ENCODE measurements at regions not wholly inside any gene's neighbourhood (a gene's known extent, or its start where the extent isn't known, plus 50 kb on each side); places are given as distances from the start of the nearest gene placed in this dataset.

DNA sequence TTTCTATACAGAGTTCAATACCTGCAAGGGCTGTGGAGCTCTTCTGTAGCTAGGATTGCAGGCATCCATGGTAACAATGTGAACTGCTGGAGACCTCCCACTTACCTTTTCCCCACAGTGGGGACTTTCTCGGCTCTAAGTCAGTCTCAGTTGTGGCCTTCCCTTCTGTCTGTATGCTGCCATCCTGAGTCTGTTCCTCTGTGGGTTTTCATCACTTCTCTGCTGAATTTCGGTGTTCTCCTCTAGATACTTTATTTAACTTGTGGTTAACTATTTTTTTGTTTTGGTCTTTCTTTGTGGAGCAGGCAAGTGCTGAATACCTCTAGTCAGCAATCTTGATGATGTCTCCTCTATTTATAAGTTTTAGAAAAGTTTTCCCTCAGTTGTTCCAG lies 647.2 kb upstream of the CDH2 start:
- DNase-seq: no peak
- intact Hi-C loops (cut with micrococcal nuclease): no loop called here
- Histone ChIP-seq H3K4me1 (no peaks in the 10 kb centered on the region), H3K36me3 (no peaks in the 10 kb centered on the region), H3K9me3 (replicated peaks) (peaks cover 24% of the 10 kb centered on the region), H3K27me3 (ENCODE audit: low read depth) (no peaks in the 10 kb centered on the region), H3K27ac (replicated peaks) (no peak overlapping the region), H3K4me3 (no peak overlapping the region)
- no peak for TF ChIP-seq CTCF (IDR thresholded peaks at IDR 0.05; ENCODE audit: borderline replicate concordance)

- no peak for DNase-seq
- Histone ChIP-seq H3K27ac (replicated peaks) (no peak overlapping the region), H3K4me1 (no peaks in the 10 kb centered on the region), H3K27me3 (ENCODE audit: low read depth) (no peaks in the 10 kb centered on the region), H3K4me3 (no peak overlapping the region), H3K9me3 (replicated peaks) (peaks cover 24% of the 10 kb centered on the region), H3K36me3 (no peaks in the 10 kb centered on the region)
- intact Hi-C loops (cut with micrococcal nuclease): no loop called here
- TF ChIP-seq CTCF (IDR thresholded peaks at IDR 0.05; ENCODE audit: borderline replicate concordance): no peak
Observed at GRCh38 chr18:28823506-28824182, 646.7 kb upstream of the CDH2 start.

DNA sequence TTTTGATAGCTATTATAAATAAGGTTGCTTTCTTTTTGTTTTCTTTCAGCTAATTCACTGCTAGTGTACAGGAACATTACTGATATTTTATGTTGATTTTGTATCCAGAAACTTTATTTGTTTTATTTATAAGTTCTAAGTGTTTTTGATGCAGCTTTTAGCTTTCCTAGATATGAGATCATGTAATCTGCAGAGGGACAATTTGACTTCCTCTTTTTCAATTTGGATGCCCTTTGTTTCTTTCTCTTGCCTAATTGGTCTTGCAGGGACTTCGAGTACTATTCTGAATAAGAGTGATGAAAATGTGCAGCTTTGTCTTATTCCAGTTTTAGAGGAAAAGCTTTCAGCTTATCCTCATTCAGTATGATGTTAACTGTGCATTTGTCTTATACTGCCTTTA lies 643.4 kb upstream of the CDH2 start:
- no peak overlapping the region for H3K27ac ChIP-seq (replicated peaks)
- DNase-seq: no peak
- peaks cover 24% of the 10 kb centered on the region for H3K9me3 ChIP-seq (replicated peaks)
- H3K4me3 ChIP-seq: no peak overlapping the region
- intact Hi-C loops (cut with micrococcal nuclease): no loop called here
- TF ChIP-seq CTCF (IDR thresholded peaks at IDR 0.05; ENCODE audit: borderline replicate concordance): no peak
- H3K27me3 ChIP-seq (ENCODE audit: low read depth): no peaks in the 10 kb centered on the region
- H3K4me1 ChIP-seq: no peaks in the 10 kb centered on the region
- H3K36me3 ChIP-seq: no peaks in the 10 kb centered on the region

DNA sequence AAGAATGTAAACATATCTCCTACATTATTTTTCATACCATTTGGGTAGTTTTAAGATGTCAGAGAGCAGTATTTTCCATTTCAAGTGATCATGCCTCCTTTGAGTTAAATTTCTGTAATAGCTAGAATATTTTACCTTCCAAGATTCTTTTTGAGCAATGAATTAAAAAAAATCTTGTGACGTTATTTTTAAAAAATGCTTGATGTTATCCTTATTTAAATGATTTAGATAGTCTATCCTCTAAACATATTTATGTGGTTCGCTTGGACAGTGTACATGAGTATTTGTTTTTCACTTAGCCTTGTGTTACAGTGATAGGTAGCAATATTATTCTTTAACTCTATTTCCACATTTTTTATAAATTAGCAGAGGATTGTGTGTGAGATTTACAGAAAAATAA lies 639.2 kb upstream of the CDH2 start:
- Histone ChIP-seq H3K27me3 (ENCODE audit: low read depth) (no peaks in the 10 kb centered on the region), H3K9me3 (replicated peaks) (peaks cover 5% of the 10 kb centered on the region), H3K36me3 (no peaks in the 10 kb centered on the region), H3K27ac (replicated peaks) (no peak overlapping the region), H3K4me3 (no peak overlapping the region), H3K4me1 (no peaks in the 10 kb centered on the region)
- DNase-seq: no peak
- TF ChIP-seq CTCF (IDR thresholded peaks at IDR 0.05; ENCODE audit: borderline replicate concordance): no peak
- intact Hi-C loops (cut with micrococcal nuclease): no loop called here

GRCh38 chr18:28814365-28814764 lies 637.4 kb upstream of the CDH2 start:
- Histone ChIP-seq H3K4me1 (no peaks in the 10 kb centered on the region), H3K4me3 (no peak overlapping the region), H3K27ac (replicated peaks) (no peak overlapping the region), H3K27me3 (ENCODE audit: low read depth) (no peaks in the 10 kb centered on the region), H3K36me3 (no peaks in the 10 kb centered on the region), H3K9me3 (replicated peaks) (peaks cover 3% of the 10 kb centered on the region)
- no peak for TF ChIP-seq CTCF (IDR thresholded peaks at IDR 0.05; ENCODE audit: borderline replicate concordance)
- intact Hi-C loops (cut with micrococcal nuclease): no loop called here
- no peak for DNase-seq
